GM23338 (cell line): ENCODE measurements at regions not wholly inside any gene's neighbourhood (a gene's known extent, or its start where the extent isn't known, plus 50 kb on each side); places are given as distances from the start of the nearest gene placed in this dataset.

ENCODE experiments used
- EZH2 ChIP-seq: fragments of 200-600 bp; sonication (generic); IDR thresholded peaks from one replicate; pipeline ENCODE4 v1.8.0; 2017; ENCODE audit warnings: antibody characterized with exemption, mild to moderate bottlenecking, low read depth; ENCODE audit not compliant: unreplicated experiment
- EZH2phosphoT487 ChIP-seq: fragments of 200-600 bp; sonication (generic); IDR thresholded peaks from one replicate; pipeline ENCODE4 v1.8.1; 2018; ENCODE audit warnings: antibody characterized with exemption; ENCODE audit not compliant: unreplicated experiment
- JUNB ChIP-seq: IDR thresholded peaks from one replicate; pipeline ENCODE4 v1.6.1; 2016; ENCODE audit warnings: antibody characterized with exemption; ENCODE audit not compliant: unreplicated experiment
- POLR2AphosphoS5 ChIP-seq: IDR thresholded peaks from 2 replicates; pipeline ENCODE4 v1.6.1; 2016; ENCODE audit warnings: antibody characterized with exemption, low read depth
- TF ChIP-seq, protein P1 (sequence below), 2 experiments: fragments of 200-600 bp in 1 of 2; sonication (generic) in 1 of 2; conservative IDR thresholded peaks; 2 replicates each; pipeline versions ENCODE4 v1.5.1 to v1.6.1; 2016 to 2017; ENCODE audit warnings: antibody characterized with exemption in 2 of 2, low read depth in 2 of 2, mild to moderate bottlenecking in 2 of 2, moderate library complexity in 1 of 2
- TF ChIP-seq, protein P2 (sequence below): IDR thresholded peaks from one replicate; pipeline ENCODE4 v1.6.1; 2018; ENCODE audit warnings: antibody characterized with exemption; ENCODE audit not compliant: unreplicated experiment

DNA sequence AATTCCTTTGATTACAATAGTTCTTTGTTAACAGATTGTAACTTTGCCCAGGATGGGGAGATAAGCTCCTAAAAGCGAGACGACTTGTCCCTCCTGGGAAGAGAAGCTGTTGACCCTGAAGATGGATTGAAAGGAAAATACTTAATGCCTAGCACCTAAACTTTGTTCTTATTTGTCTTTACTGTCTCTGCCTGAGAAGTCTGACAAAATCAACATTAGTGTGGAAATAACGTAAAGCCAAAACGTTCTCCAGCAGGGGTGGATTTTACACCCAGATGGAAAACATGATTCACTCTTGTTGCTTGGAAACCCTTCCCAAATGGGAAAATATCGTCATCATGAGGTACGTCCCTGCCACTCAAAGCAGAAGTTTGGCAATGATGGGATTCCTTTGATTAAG is 450.1 kb downstream of the SLC4A3 start:
- TF ChIP-seq, protein P1, sequence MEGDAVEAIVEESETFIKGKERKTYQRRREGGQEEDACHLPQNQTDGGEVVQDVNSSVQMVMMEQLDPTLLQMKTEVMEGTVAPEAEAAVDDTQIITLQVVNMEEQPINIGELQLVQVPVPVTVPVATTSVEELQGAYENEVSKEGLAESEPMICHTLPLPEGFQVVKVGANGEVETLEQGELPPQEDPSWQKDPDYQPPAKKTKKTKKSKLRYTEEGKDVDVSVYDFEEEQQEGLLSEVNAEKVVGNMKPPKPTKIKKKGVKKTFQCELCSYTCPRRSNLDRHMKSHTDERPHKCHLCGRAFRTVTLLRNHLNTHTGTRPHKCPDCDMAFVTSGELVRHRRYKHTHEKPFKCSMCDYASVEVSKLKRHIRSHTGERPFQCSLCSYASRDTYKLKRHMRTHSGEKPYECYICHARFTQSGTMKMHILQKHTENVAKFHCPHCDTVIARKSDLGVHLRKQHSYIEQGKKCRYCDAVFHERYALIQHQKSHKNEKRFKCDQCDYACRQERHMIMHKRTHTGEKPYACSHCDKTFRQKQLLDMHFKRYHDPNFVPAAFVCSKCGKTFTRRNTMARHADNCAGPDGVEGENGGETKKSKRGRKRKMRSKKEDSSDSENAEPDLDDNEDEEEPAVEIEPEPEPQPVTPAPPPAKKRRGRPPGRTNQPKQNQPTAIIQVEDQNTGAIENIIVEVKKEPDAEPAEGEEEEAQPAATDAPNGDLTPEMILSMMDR (conservative IDR thresholded peaks at IDR 0.05; ENCODE audit: low read depth in 2 of 2), result no peak
- TF ChIP-seq POLR2AphosphoS5 (no peak), EZH2phosphoT487 (no peak), EZH2 (no peak), JUNB (no peak)
- TF ChIP-seq, protein P2, sequence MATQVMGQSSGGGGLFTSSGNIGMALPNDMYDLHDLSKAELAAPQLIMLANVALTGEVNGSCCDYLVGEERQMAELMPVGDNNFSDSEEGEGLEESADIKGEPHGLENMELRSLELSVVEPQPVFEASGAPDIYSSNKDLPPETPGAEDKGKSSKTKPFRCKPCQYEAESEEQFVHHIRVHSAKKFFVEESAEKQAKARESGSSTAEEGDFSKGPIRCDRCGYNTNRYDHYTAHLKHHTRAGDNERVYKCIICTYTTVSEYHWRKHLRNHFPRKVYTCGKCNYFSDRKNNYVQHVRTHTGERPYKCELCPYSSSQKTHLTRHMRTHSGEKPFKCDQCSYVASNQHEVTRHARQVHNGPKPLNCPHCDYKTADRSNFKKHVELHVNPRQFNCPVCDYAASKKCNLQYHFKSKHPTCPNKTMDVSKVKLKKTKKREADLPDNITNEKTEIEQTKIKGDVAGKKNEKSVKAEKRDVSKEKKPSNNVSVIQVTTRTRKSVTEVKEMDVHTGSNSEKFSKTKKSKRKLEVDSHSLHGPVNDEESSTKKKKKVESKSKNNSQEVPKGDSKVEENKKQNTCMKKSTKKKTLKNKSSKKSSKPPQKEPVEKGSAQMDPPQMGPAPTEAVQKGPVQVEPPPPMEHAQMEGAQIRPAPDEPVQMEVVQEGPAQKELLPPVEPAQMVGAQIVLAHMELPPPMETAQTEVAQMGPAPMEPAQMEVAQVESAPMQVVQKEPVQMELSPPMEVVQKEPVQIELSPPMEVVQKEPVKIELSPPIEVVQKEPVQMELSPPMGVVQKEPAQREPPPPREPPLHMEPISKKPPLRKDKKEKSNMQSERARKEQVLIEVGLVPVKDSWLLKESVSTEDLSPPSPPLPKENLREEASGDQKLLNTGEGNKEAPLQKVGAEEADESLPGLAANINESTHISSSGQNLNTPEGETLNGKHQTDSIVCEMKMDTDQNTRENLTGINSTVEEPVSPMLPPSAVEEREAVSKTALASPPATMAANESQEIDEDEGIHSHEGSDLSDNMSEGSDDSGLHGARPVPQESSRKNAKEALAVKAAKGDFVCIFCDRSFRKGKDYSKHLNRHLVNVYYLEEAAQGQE, result no peak
